ENCODE measurements at regions not wholly inside any gene's neighbourhood (a gene's known extent, or its start where the extent isn't known, plus 50 kb on each side); places are given as distances from the start of the nearest gene placed in this dataset.

- TF ChIP-seq NR0B2 (CRISPR knock-in tag; IDR thresholded peaks at IDR 0.05) (no peak), ZC3H4 (CRISPR knock-in tag; IDR thresholded peaks at IDR 0.05; ENCODE audit: borderline replicate concordance) (no peak)
Observed at GRCh38 chr13:99647596-99647985, 146.3 kb downstream of the TM9SF2 start (continued).

GRCh38 chr13:99646866-99647595 lies 145.8 kb downstream of the TM9SF2 start:
- H3K27me3 ChIP-seq (ENCODE audit: control insufficient read depth in 1 of 2, insufficient read depth in 2 of 2, low read length in 2 of 2): no peaks in the 10 kb centered on the region
- CTCF ChIA-PET (ENCODE audit: low intra/inter-chr PET ratio, low total read pairs): no interaction called here
- H2AFZ ChIP-seq (ENCODE audit: low read length): no peak overlapping the region
- POLR2A ChIA-PET: no interaction called here
- H3K36me3 ChIP-seq (replicated peaks in 1 of 2; ENCODE audit: control insufficient read depth in 1 of 2, insufficient read depth in 2 of 2, low read length in 2 of 2): no peaks in the 10 kb centered on the region
- H3K79me2 ChIP-seq (ENCODE audit: insufficient read depth, low read length): no peaks in the 10 kb centered on the region
- H3K4me1 ChIP-seq (ENCODE audit: insufficient read depth, low read length): peaks cover 8% of the 10 kb centered on the region
- H3K9me3 ChIP-seq (ENCODE audit: low read length): no peaks in the 10 kb centered on the region
- no peak for FAIRE-seq
- H3K27ac ChIP-seq (ENCODE audit: extremely low read length, insufficient read depth, low read length): no peak overlapping the region
- H4K20me1 ChIP-seq (ENCODE audit: insufficient read depth, low read length): no peaks in the 10 kb centered on the region
- intact Hi-C loops (cut with micrococcal nuclease; ENCODE audit: unreplicated experiment): no loop called here
- TF ChIP-seq IKZF1 (IDR thresholded peaks at IDR 0.05): no peak
- no peak for TF ChIP-seq SALL2 (CRISPR knock-in tag; IDR thresholded peaks at IDR 0.05)
- no peak for TF ChIP-seq FOXA1 (IDR thresholded peaks at IDR 0.05)
- no peak for TF ChIP-seq FOXA1 (CRISPR knock-in tag; IDR thresholded peaks at IDR 0.05)
- no peak for TF ChIP-seq ZNF432 (CRISPR knock-in tag; IDR thresholded peaks at IDR 0.05; ENCODE audit: borderline replicate concordance)
- TF ChIP-seq ZNF512 (CRISPR knock-in tag; IDR thresholded peaks at IDR 0.05): no peak
- no peak for TF ChIP-seq SNAPC2 (CRISPR knock-in tag; IDR thresholded peaks at IDR 0.05)
- no peak for TF ChIP-seq NRL (CRISPR knock-in tag; IDR thresholded peaks at IDR 0.05; ENCODE audit: borderline replicate concordance)
- TF ChIP-seq FOXM1 (CRISPR knock-in tag; IDR thresholded peaks at IDR 0.05): no peak
- no peak for TF ChIP-seq MYC (CRISPR knock-in tag; IDR thresholded peaks at IDR 0.05; ENCODE audit: borderline replicate concordance)
- no peak for TF ChIP-seq PTBP1 (IDR thresholded peaks at IDR 0.05; ENCODE audit: low read depth, low read length, poor library complexity, severe bottlenecking)
- TF ChIP-seq LCORL (IDR thresholded peaks at IDR 0.05): no peak
- TF ChIP-seq LCORL (CRISPR knock-in tag; IDR thresholded peaks at IDR 0.05): no peak
- TF ChIP-seq JUNB (CRISPR knock-in tag; IDR thresholded peaks at IDR 0.05; ENCODE audit: borderline replicate concordance): no peak
- TF ChIP-seq GTF3A (CRISPR knock-in tag; conservative IDR thresholded peaks at IDR 0.05): no peak
- no peak for TF ChIP-seq DZIP1 (CRISPR knock-in tag; IDR thresholded peaks at IDR 0.05)
- ATAC-seq: no peak
- in situ Hi-C loops (cut with HindIII; ENCODE audit: extremely low pct_ligation_motif_present, low pct_unique_long_range_greater_than_20kb): no loop called here
- H3K4me3 ChIP-seq (replicated peaks in 1 of 3; ENCODE audit: insufficient read depth in 1 of 3, low read depth in 2 of 3, low read length in 3 of 3): no peak overlapping the region
- H3K9ac ChIP-seq (ENCODE audit: insufficient read depth, low read depth, low read length): no peak overlapping the region
- no TSS peak for BruUV-seq (replicated peaks)
- WGBS (ENCODE audit: low lambda C conversion rate): 93% methylated on average over 8 of the region's 8 CpGs
- H3K4me2 ChIP-seq (ENCODE audit: low read depth, low read length): no peak overlapping the region
- no peak for DNase-seq (ENCODE audit: low spot score)
